Lung (tissue), 11 donors: ENCODE measurements at regions not wholly inside any gene's neighbourhood (a gene's known extent, or its start where the extent isn't known, plus 50 kb on each side); places are given as distances from the start of the nearest gene placed in this dataset.
"Not testable (repeated sequence)": the region's sequence is repeated elsewhere in the genome, so short reads cannot be mapped to it uniquely, and the experiment has no call there.

Source experiments
- ATAC-seq: fragments of 200-7000 bp; cut with Tn5 transposase; one replicate; pipeline ENCODE4 v1.9.1; 2020; ENCODE audit warnings: moderate number of reproducible peaks; ENCODE audit not compliant: insufficient read depth, low FRiP score
- DNase-seq, 3 donors: peaks; one replicate each; pipeline ENCODE4 v3.0.0-alpha.2; 2013 to 2017
- H3K27ac ChIP-seq, 2 donors: one replicate each; pipeline ENCODE4 v1.5.1; 2013; ENCODE audit warnings: mild to moderate bottlenecking in 2 of 2, moderate library complexity in 2 of 2, control low read depth in 1 of 2, inconsistent platforms in 1 of 2, low read depth in 1 of 2, low read length in 1 of 2
- H3K27me3 ChIP-seq, 3 donors: one replicate each; pipeline ENCODE4 v1.5.1; 2013; ENCODE audit warnings: low read length in 2 of 3; ENCODE audit not compliant: control insufficient read depth in 3 of 3, insufficient read depth in 3 of 3
- H3K36me3 ChIP-seq, 4 donors: one replicate each; pipeline ENCODE4 v1.5.1; 2013; ENCODE audit warnings: low read length in 4 of 4, mild to moderate bottlenecking in 1 of 4, moderate library complexity in 1 of 4; ENCODE audit not compliant: control insufficient read depth in 4 of 4, insufficient read depth in 4 of 4
- H3K4me1 ChIP-seq, 5 donors: one replicate each; pipeline ENCODE4 v1.5.1; 2013; ENCODE audit warnings: low read length in 5 of 5, mild to moderate bottlenecking in 2 of 5, moderate library complexity in 1 of 5; ENCODE audit not compliant: control insufficient read depth in 5 of 5, insufficient read depth in 5 of 5
- H3K4me3 ChIP-seq: one replicate; pipeline ENCODE4 v1.5.1; 2013; ENCODE audit warnings: mild to moderate bottlenecking, control low read depth, moderate library complexity
- H3K9ac ChIP-seq, 2 donors: one replicate each; pipeline ENCODE4 v1.5.1; 2013; ENCODE audit warnings: low read length in 2 of 2, control low read depth in 1 of 2; ENCODE audit not compliant: insufficient read depth in 1 of 2
- H3K9me3 ChIP-seq, 4 donors: one replicate each; pipeline ENCODE4 v1.5.1; 2013; ENCODE audit warnings: low read length in 3 of 4, mild to moderate bottlenecking in 1 of 4, moderate library complexity in 1 of 4; ENCODE audit not compliant: control insufficient read depth in 4 of 4, insufficient read depth in 3 of 4
- CTCF ChIP-seq: IDR thresholded peaks from 2 replicates; pipeline ENCODE4 v1.5.1; 2012; ENCODE audit warnings: mild to moderate bottlenecking; ENCODE audit errors: control extremely low read depth, extremely low read depth
- WGBS, 2 donors: extraction: QIAGEN DNeasy Blood & Tissue Kit; methylation state at CpG; one replicate each; pipeline ENCODE4 v1.1.7; 2013; 5-methylcytosine and 5-hydroxymethylcytosine counted together
- donor health status: control.
- donor health status: control.
- donor health status: Bipolar disorder and iron deficiency.
- donor health status: healthy.
- donor health status: DM: yes; HTN: yes; CAD: no.

GRCh38 chrX:96112689-96113088 is 572.0 kb upstream of the DIAPH2 start:
- Histone ChIP-seq H3K9ac (no peak overlapping the region), H3K36me3 (no peaks in the 10 kb centered on the region), H3K4me3 (no peak overlapping the region), H3K27ac (no peak overlapping the region), H3K27me3 (no peaks in the 10 kb centered on the region), H3K9me3 (no peaks in the 10 kb centered on the region), H3K4me1 (no peaks in the 10 kb centered on the region)
- WGBS, 2 donors, result 79 to 83% methylated on average over 1 of the region's 1 CpG
- no peak for TF ChIP-seq CTCF
- ATAC-seq, result no peak
- DNase-seq, result no peak

- TF ChIP-seq CTCF, result no peak
- no peaks in the 10 kb centered on the region for H3K4me1 ChIP-seq
- H3K9me3 ChIP-seq, result no peaks in the 10 kb centered on the region
- peaks cover 0 to 4% (median 2%) of the 10 kb centered on the region in 3 donors for H3K27me3 ChIP-seq
- H3K36me3 ChIP-seq, result no peaks in the 10 kb centered on the region
- H3K27ac ChIP-seq, result no peak overlapping the region
- ATAC-seq (no peak), DNase-seq (no peak)
- no peak overlapping the region for H3K4me3 ChIP-seq
- no peak overlapping the region for H3K9ac ChIP-seq
These were observed 558.5 kb upstream of the DIAPH2 start for GRCh38 chrX:96126182-96126581.

- not testable (repeated sequence) for H3K4me3 ChIP-seq, H3K27me3 ChIP-seq, H3K36me3 ChIP-seq, H3K9ac ChIP-seq, DNase-seq, H3K9me3 ChIP-seq, H3K27ac ChIP-seq, H3K4me1 ChIP-seq, ATAC-seq
- WGBS, 2 donors, result 90 to 91% methylated on average over 5 of the region's 5 CpGs
These were observed 556.6 kb upstream of the DIAPH2 start for GRCh38 chrX:96128058-96128457.

- Histone ChIP-seq H3K4me1 (no peaks in the 10 kb centered on the region), H3K4me3 (no peak overlapping the region), H3K36me3 (no peaks in the 10 kb centered on the region), H3K9ac (no peak overlapping the region), H3K27ac (no peak overlapping the region), H3K9me3 (no peaks in the 10 kb centered on the region), H3K27me3 (peaks cover 0 to 4% (median 0%) of the 10 kb centered on the region in 3 donors)
- WGBS, 2 donors, result 26 to 55% methylated on average over 1 of the region's 1 CpG
- no peak for ATAC-seq
- TF ChIP-seq CTCF, result no peak
- DNase-seq, result no peak
These were observed 543.8 kb upstream of the DIAPH2 start for GRCh38 chrX:96140796-96141195.
